PC-9 (cell line): ENCODE measurements at regions not wholly inside any gene's neighbourhood (a gene's known extent, or its start where the extent isn't known, plus 50 kb on each side); places are given as distances from the start of the nearest gene placed in this dataset.
"Not testable (repeated sequence)": the region's sequence is repeated elsewhere in the genome, so short reads cannot be mapped to it uniquely, and the experiment has no call there.

Experiments used
- CTCF ChIP-seq: fragments of 200-600 bp; sonication (generic); conservative IDR thresholded peaks from 2 replicates; pipeline ENCODE4 v1.6.1; 2017; ENCODE audit warnings: mixed run types, antibody characterized with exemption, mild to moderate bottlenecking, moderate library complexity
- EZH2 ChIP-seq: fragments of 200-600 bp; sonication (generic); IDR thresholded peaks from 2 replicates; pipeline ENCODE4 v1.8.0; 2017; ENCODE audit warnings: antibody characterized with exemption, low read depth

GRCh38 chr2:224148058-224148457 is 109.0 kb upstream of the SERPINE2 start:
- TF ChIP-seq EZH2, CTCF: not testable (repeated sequence)
